ENCODE measurements at regions not wholly inside any gene's neighbourhood (a gene's known extent, or its start where the extent isn't known, plus 50 kb on each side); places are given as distances from the start of the nearest gene placed in this dataset.
"Not testable (repeated sequence)": the region's sequence is repeated elsewhere in the genome, so short reads cannot be mapped to it uniquely, and the experiment has no call there.

DNA sequence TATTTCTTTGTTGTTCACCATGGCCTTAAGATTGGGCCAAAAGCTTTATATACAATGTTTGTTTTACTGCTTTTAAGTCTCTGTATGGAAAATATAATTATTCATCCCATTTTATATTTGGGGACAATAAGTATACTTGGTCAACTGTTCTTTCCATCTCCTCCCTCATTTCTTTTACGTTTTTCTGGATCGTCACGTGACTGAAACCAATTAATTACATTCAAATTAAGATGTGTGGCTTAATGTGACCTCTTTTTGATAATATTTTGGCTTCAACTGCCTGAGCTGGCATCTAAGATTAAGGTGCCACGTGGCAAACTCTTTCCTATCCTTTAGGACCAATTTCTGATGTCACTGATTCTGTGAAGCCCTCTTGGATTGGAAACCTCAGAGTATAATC lies 250.1 kb upstream of the SGCD start:
- BruUV-seq (replicated peaks) = no TSS peak
- Histone ChIP-seq H3K27ac (ENCODE audit: low read depth, low read length, poor library complexity, severe bottlenecking) (no peak overlapping the region), H4K20me1 (ENCODE audit: insufficient read depth, low read length) (no peaks in the 10 kb centered on the region), H2AFZ (ENCODE audit: low read length) (no peak overlapping the region), H3K9me3 (ENCODE audit: low read length) (no peaks in the 10 kb centered on the region), H3K9me2 (ENCODE audit: insufficient read depth, low read length) (no peaks in the 10 kb centered on the region), H3K79me2 (ENCODE audit: insufficient read depth, low read depth, low read length) (no peaks in the 10 kb centered on the region), H3K36me3 (ENCODE audit: insufficient read depth, low read length) (no peaks in the 10 kb centered on the region), H3K4me3 (ENCODE audit: low read depth, low read length, poor library complexity, severe bottlenecking) (no peak overlapping the region), H3K4me2 (ENCODE audit: low read length) (no peak overlapping the region), H3K4me1 (ENCODE audit: insufficient read depth, low read length, poor library complexity, severe bottlenecking) (no peaks in the 10 kb centered on the region)
- TF ChIP-seq EZH2phosphoT487 (IDR thresholded peaks at IDR 0.05; ENCODE audit: borderline replicate concordance, low read depth, low read length) = no peak
- TF ChIP-seq, protein P1, sequence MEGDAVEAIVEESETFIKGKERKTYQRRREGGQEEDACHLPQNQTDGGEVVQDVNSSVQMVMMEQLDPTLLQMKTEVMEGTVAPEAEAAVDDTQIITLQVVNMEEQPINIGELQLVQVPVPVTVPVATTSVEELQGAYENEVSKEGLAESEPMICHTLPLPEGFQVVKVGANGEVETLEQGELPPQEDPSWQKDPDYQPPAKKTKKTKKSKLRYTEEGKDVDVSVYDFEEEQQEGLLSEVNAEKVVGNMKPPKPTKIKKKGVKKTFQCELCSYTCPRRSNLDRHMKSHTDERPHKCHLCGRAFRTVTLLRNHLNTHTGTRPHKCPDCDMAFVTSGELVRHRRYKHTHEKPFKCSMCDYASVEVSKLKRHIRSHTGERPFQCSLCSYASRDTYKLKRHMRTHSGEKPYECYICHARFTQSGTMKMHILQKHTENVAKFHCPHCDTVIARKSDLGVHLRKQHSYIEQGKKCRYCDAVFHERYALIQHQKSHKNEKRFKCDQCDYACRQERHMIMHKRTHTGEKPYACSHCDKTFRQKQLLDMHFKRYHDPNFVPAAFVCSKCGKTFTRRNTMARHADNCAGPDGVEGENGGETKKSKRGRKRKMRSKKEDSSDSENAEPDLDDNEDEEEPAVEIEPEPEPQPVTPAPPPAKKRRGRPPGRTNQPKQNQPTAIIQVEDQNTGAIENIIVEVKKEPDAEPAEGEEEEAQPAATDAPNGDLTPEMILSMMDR (conservative IDR thresholded peaks at IDR 0.05; ENCODE audit: low read length) = no peak
- DNase-seq (ENCODE audit: low spot score) = no peak
- intact Hi-C loops (cut with micrococcal nuclease; ENCODE audit: unreplicated experiment) = no loop called here
- CTCF ChIA-PET (ENCODE audit: unreplicated experiment) = no interaction called here
- POLR2A ChIA-PET = interaction anchor here (1.0 kb wide), 1 partner anchor 46 kb away, joined by 4 read pairs; no protein-coding TSS in a partner anchor

DNA sequence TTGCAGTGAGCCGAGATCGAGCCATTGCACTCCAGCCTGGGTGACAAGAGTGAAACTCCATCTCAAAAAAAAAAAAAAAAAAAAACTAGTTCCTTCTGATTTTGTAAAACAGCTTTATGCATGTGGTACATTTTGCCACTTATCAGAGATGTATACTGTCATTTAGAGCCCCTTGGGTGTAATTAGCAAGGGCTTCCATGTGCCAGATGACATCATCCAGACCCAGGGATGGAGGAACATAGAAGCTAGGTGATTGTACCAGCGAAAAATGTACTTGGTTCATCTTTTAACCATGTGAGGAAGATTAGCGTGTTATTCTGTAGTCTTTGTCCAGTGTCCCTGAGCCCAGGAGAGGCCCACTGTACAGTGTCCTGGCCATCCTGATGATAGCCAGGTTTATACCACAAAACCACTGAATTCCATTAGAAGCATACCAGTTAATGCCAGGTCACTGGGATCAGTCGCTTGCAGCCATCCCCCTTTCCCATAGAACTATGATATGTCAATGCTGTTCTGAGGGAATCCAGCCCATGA lies 239.3 kb upstream of the SGCD start:
- Histone ChIP-seq H3K27ac (ENCODE audit: low read depth, low read length, poor library complexity, severe bottlenecking) (no peak overlapping the region), H3K4me1 (ENCODE audit: insufficient read depth, low read length, poor library complexity, severe bottlenecking) (no peaks in the 10 kb centered on the region), H2AFZ (ENCODE audit: low read length) (no peak overlapping the region), H3K4me2 (ENCODE audit: low read length) (no peak overlapping the region), H3K4me3 (ENCODE audit: low read depth, low read length, poor library complexity, severe bottlenecking) (no peak overlapping the region), H4K20me1 (ENCODE audit: insufficient read depth, low read length) (no peaks in the 10 kb centered on the region), H3K9me3 (ENCODE audit: low read length) (no peaks in the 10 kb centered on the region), H3K9me2 (ENCODE audit: insufficient read depth, low read length) (no peaks in the 10 kb centered on the region), H3K36me3 (ENCODE audit: insufficient read depth, low read length) (no peaks in the 10 kb centered on the region), H3K79me2 (ENCODE audit: insufficient read depth, low read depth, low read length) (no peaks in the 10 kb centered on the region)
- no TSS peak for BruUV-seq (replicated peaks)
- intact Hi-C loops (cut with micrococcal nuclease; ENCODE audit: unreplicated experiment) = no loop called here
- DNase-seq (ENCODE audit: low spot score) = no peak
- TF ChIP-seq, protein P1 (conservative IDR thresholded peaks at IDR 0.05; ENCODE audit: low read length) = no peak
- TF ChIP-seq EZH2phosphoT487 (IDR thresholded peaks at IDR 0.05; ENCODE audit: borderline replicate concordance, low read depth, low read length) = no peak
- ChIA-PET POLR2A (interaction anchor here (1.0 kb wide), 1 partner anchor 68 kb away, joined by 3 read pairs; no protein-coding TSS in a partner anchor), CTCF (ENCODE audit: unreplicated experiment) (no interaction called here)

GRCh38 chr5:156089955-156090940 lies 236.7 kb upstream of the SGCD start:
- DNase-seq (ENCODE audit: low spot score); intact Hi-C loops (cut with micrococcal nuclease; ENCODE audit: unreplicated experiment); H3K9me2 ChIP-seq (ENCODE audit: insufficient read depth, low read length); H3K9me3 ChIP-seq (ENCODE audit: low read length); H3K79me2 ChIP-seq (ENCODE audit: insufficient read depth, low read depth, low read length); H3K36me3 ChIP-seq (ENCODE audit: insufficient read depth, low read length); H4K20me1 ChIP-seq (ENCODE audit: insufficient read depth, low read length); POLR2A ChIA-PET; BruUV-seq (replicated peaks); CTCF ChIA-PET (ENCODE audit: unreplicated experiment); H3K27ac ChIP-seq (ENCODE audit: low read depth, low read length, poor library complexity, severe bottlenecking); H3K4me2 ChIP-seq (ENCODE audit: low read length); H3K4me3 ChIP-seq (ENCODE audit: low read depth, low read length, poor library complexity, severe bottlenecking); H3K4me1 ChIP-seq (ENCODE audit: insufficient read depth, low read length, poor library complexity, severe bottlenecking); H2AFZ ChIP-seq (ENCODE audit: low read length): not testable (repeated sequence)
